ENCODE measurements at regions not wholly inside any gene's neighbourhood (a gene's known extent, or its start where the extent isn't known, plus 50 kb on each side); places are given as distances from the start of the nearest gene placed in this dataset.

DNA sequence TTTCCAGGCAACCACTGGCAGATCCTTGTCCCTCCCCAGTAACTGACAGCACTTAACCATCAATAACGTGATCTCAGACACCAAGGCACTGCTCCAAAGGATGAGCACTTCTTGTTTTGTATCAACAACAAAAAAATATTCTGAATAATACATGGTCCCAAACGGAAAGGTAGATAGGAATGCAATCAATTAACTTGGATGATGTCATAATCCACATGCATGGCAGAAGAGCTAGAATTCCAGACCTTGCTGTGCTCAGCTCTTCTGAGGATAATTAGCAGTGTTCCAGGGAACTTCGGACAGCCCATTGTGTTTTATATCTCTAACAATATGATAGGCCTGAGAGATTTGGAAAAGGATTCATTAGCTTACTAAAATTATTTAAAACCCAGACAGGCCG, 288.4 kb upstream of the PCSK5 start:
- no peaks in the 10 kb centered on the region for H3K9me3 Mint-ChIP-seq
- intact Hi-C loops (cut with DNase I, micrococcal nuclease), result no loop called here
- TF ChIP-seq, protein P1, sequence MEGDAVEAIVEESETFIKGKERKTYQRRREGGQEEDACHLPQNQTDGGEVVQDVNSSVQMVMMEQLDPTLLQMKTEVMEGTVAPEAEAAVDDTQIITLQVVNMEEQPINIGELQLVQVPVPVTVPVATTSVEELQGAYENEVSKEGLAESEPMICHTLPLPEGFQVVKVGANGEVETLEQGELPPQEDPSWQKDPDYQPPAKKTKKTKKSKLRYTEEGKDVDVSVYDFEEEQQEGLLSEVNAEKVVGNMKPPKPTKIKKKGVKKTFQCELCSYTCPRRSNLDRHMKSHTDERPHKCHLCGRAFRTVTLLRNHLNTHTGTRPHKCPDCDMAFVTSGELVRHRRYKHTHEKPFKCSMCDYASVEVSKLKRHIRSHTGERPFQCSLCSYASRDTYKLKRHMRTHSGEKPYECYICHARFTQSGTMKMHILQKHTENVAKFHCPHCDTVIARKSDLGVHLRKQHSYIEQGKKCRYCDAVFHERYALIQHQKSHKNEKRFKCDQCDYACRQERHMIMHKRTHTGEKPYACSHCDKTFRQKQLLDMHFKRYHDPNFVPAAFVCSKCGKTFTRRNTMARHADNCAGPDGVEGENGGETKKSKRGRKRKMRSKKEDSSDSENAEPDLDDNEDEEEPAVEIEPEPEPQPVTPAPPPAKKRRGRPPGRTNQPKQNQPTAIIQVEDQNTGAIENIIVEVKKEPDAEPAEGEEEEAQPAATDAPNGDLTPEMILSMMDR (IDR thresholded peaks at IDR 0.05), result no peak
- no peak for ATAC-seq (ENCODE audit: poor library complexity)
- H3K9me3 ChIP-seq (ENCODE audit: control insufficient read depth in 1 of 2, insufficient read depth in 1 of 2, low read length in 2 of 2), result no peaks in the 10 kb centered on the region
- H3K36me3 ChIP-seq (ENCODE audit: insufficient read depth, low read length), result no peaks in the 10 kb centered on the region
- DNase-seq, result no peak
- H3K4me1 ChIP-seq (ENCODE audit: insufficient read depth, low read length), result no peaks in the 10 kb centered on the region
- H3K4me3 Mint-ChIP-seq, result no peak overlapping the region
- no peak overlapping the region for H3K27ac Mint-ChIP-seq
- H3K27ac ChIP-seq (ENCODE audit: low read depth in 1 of 2, low read length in 2 of 2), result no peak overlapping the region
- CTCF ChIA-PET, result no interaction called here
- H3K27me3 ChIP-seq (ENCODE audit: control insufficient read depth in 1 of 2, insufficient read depth in 2 of 2, low read length in 2 of 2), result no peaks in the 10 kb centered on the region
- H3K36me3 Mint-ChIP-seq (ENCODE audit: low read depth), result no peaks in the 10 kb centered on the region
- POLR2A ChIA-PET, result no interaction called here
- H3K4me3 ChIP-seq (ENCODE audit: low read length), result no peak overlapping the region
- peaks cover 5% of the 10 kb centered on the region for H3K27me3 Mint-ChIP-seq
- H3K4me1 Mint-ChIP-seq (ENCODE audit: low read depth), result no peaks in the 10 kb centered on the region

DNA sequence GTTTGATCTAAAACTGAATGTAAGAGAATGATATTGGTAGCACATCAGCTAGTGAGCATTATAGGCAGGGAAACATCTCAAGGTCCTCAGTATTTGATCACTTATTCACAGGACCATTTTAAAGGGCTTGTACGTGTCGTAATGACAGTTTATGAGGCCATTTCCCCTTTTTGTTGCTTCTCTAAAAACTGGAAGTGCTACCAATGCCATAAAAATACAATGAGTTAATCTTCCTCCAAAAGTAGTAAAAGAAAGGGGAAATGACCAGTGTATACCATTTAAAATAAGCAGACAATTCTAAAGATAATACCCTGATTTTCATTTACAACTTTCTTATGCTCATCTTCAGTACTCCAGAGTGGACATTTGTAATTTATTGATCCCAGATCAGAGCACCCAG, 285.8 kb upstream of the PCSK5 start:
- H3K27me3 ChIP-seq (ENCODE audit: control insufficient read depth in 1 of 2, insufficient read depth in 2 of 2, low read length in 2 of 2), result no peaks in the 10 kb centered on the region
- Mint-ChIP-seq H3K27me3 (peaks cover 12% of the 10 kb centered on the region), H3K36me3 (ENCODE audit: low read depth) (no peaks in the 10 kb centered on the region), H3K9me3 (no peaks in the 10 kb centered on the region), H3K4me3 (no peak overlapping the region), H3K4me1 (ENCODE audit: low read depth) (no peaks in the 10 kb centered on the region), H3K27ac (no peak overlapping the region)
- TF ChIP-seq, protein P1 (IDR thresholded peaks at IDR 0.05), result no peak
- H3K4me3 ChIP-seq (ENCODE audit: low read length), result no peak overlapping the region
- H3K9me3 ChIP-seq (ENCODE audit: control insufficient read depth in 1 of 2, insufficient read depth in 1 of 2, low read length in 2 of 2), result no peaks in the 10 kb centered on the region
- CTCF ChIA-PET, result no interaction called here
- peak in 2 of 14 experiments; percentile 10 to 11 for DNase-seq
- intact Hi-C loops (cut with DNase I, micrococcal nuclease), result no loop called here
- no peak overlapping the region for H3K27ac ChIP-seq (ENCODE audit: low read depth in 1 of 2, low read length in 2 of 2)
- no peak for ATAC-seq (ENCODE audit: poor library complexity)
- POLR2A ChIA-PET, result no interaction called here
- no peaks in the 10 kb centered on the region for H3K4me1 ChIP-seq (ENCODE audit: insufficient read depth, low read length)
- no peaks in the 10 kb centered on the region for H3K36me3 ChIP-seq (ENCODE audit: insufficient read depth, low read length)

DNA sequence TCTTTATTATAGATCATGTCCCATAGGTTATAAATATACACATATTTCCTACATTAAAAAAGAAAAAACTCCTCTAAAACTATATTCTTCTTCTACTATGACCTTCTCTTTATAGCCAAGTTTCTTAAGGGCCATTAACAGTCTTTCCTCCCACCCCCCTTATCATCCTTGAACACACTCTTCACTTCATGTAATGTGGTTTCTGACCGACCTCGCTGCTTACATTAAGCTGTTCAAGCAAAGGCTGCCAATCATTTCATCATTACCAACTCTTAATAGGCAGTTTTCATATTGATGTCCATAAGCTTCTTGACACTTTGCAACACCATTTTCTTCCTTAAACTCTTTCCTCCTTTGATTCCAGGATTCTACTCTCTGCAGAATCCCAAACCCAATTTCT, 283.0 kb upstream of the PCSK5 start:
- no peaks in the 10 kb centered on the region for H3K9me3 Mint-ChIP-seq
- TF ChIP-seq, protein P1 (IDR thresholded peaks at IDR 0.05), result no peak
- H3K9me3 ChIP-seq (ENCODE audit: control insufficient read depth in 1 of 2, insufficient read depth in 1 of 2, low read length in 2 of 2), result no peaks in the 10 kb centered on the region
- no peaks in the 10 kb centered on the region for H3K36me3 ChIP-seq (ENCODE audit: insufficient read depth, low read length)
- DNase-seq (no peak), ATAC-seq (ENCODE audit: poor library complexity) (no peak)
- no peaks in the 10 kb centered on the region for H3K27me3 ChIP-seq (ENCODE audit: control insufficient read depth in 1 of 2, insufficient read depth in 2 of 2, low read length in 2 of 2)
- CTCF ChIA-PET, result no interaction called here
- no peak overlapping the region for H3K4me3 Mint-ChIP-seq
- H3K4me3 ChIP-seq (ENCODE audit: low read length), result no peak overlapping the region
- H3K27ac Mint-ChIP-seq, result no peak overlapping the region
- no peak overlapping the region for H3K27ac ChIP-seq (ENCODE audit: low read depth in 1 of 2, low read length in 2 of 2)
- no peaks in the 10 kb centered on the region for H3K4me1 Mint-ChIP-seq (ENCODE audit: low read depth)
- H3K27me3 Mint-ChIP-seq, result peaks cover 12% of the 10 kb centered on the region
- H3K36me3 Mint-ChIP-seq (ENCODE audit: low read depth), result no peaks in the 10 kb centered on the region
- intact Hi-C loops (cut with DNase I, micrococcal nuclease), result no loop called here
- POLR2A ChIA-PET, result no interaction called here
- no peaks in the 10 kb centered on the region for H3K4me1 ChIP-seq (ENCODE audit: insufficient read depth, low read length)

Data from CD4-positive, alpha-beta T cell (primary cell).